ENCODE measurements at regions not wholly inside any gene's neighbourhood (a gene's known extent, or its start where the extent isn't known, plus 50 kb on each side); places are given as distances from the start of the nearest gene placed in this dataset.

DNA sequence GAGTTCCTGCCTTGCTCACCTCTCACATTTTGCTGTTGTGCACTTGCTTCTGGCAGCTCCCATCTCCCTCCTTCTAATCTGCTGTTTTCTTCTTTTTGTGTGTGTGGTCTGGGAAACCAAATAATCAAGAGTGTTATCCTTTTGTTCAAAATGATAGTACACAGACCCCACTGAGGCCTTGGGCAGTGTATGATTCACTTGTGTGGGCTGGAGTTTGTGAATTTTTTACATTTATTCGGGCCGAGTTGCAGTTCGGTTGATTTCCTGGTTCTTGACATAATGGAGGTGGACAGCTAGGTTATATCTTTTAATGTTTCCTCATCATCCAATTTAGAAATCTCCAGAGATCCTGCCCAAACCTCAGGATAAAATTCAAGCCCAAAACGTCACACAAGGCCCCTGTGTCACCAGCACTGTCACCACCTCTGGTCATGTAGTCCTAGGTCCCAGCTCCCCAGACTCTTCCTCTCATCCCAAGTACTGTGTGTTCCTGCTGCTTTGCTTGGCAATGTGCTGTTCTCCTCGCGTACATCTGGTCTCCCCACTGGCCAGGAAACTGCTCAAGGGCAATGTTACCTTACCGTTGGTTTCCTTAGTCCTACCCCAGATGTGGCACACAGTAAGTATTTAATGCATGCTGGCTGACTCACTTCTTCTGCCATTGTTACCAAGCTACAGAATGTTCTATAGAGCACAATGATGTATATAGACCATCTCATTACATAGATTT, 55.7 kb upstream of the PHACTR2 start:
- Mint-ChIP-seq H3K4me1 (peaks cover 4% of the 10 kb centered on the region), H3K27ac (ENCODE audit: unreplicated experiment) (no peak overlapping the region), H3K36me3 (ENCODE audit: low read depth) (no peaks in the 10 kb centered on the region), H3K4me3 (no peak overlapping the region), H3K9me3 (no peaks in the 10 kb centered on the region), H3K27me3 (ENCODE audit: low read depth) (no peaks in the 10 kb centered on the region)
- DNase-seq (ENCODE audit: low read depth, low spot score) = no peak
- TF ChIP-seq, protein P1, sequence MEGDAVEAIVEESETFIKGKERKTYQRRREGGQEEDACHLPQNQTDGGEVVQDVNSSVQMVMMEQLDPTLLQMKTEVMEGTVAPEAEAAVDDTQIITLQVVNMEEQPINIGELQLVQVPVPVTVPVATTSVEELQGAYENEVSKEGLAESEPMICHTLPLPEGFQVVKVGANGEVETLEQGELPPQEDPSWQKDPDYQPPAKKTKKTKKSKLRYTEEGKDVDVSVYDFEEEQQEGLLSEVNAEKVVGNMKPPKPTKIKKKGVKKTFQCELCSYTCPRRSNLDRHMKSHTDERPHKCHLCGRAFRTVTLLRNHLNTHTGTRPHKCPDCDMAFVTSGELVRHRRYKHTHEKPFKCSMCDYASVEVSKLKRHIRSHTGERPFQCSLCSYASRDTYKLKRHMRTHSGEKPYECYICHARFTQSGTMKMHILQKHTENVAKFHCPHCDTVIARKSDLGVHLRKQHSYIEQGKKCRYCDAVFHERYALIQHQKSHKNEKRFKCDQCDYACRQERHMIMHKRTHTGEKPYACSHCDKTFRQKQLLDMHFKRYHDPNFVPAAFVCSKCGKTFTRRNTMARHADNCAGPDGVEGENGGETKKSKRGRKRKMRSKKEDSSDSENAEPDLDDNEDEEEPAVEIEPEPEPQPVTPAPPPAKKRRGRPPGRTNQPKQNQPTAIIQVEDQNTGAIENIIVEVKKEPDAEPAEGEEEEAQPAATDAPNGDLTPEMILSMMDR (conservative IDR thresholded peaks at IDR 0.05) = no peak

- H3K27ac Mint-ChIP-seq (ENCODE audit: unreplicated experiment) = no peak overlapping the region
- no peaks in the 10 kb centered on the region for H3K36me3 Mint-ChIP-seq (ENCODE audit: low read depth)
- H3K4me1 Mint-ChIP-seq = peaks cover 4% of the 10 kb centered on the region
- TF ChIP-seq, protein P1 (conservative IDR thresholded peaks at IDR 0.05) = no peak
- no peak for DNase-seq (ENCODE audit: low read depth, low spot score)
- H3K9me3 Mint-ChIP-seq = no peaks in the 10 kb centered on the region
- H3K27me3 Mint-ChIP-seq (ENCODE audit: low read depth) = no peaks in the 10 kb centered on the region
- no peak overlapping the region for H3K4me3 Mint-ChIP-seq
Observed at GRCh38 chr6:143621159-143621873, 56.4 kb upstream of the PHACTR2 start.

GRCh38 chr6:143620447-143620846, 57.3 kb upstream of the PHACTR2 start:
- Mint-ChIP-seq H3K27me3 (ENCODE audit: low read depth) (no peaks in the 10 kb centered on the region), H3K27ac (ENCODE audit: unreplicated experiment) (no peak overlapping the region), H3K4me1 (peaks cover 4% of the 10 kb centered on the region), H3K4me3 (no peak overlapping the region), H3K36me3 (ENCODE audit: low read depth) (no peaks in the 10 kb centered on the region), H3K9me3 (no peaks in the 10 kb centered on the region)
- TF ChIP-seq, protein P1 (conservative IDR thresholded peaks at IDR 0.05) = no peak
- no peak for DNase-seq (ENCODE audit: low read depth, low spot score)

DNA sequence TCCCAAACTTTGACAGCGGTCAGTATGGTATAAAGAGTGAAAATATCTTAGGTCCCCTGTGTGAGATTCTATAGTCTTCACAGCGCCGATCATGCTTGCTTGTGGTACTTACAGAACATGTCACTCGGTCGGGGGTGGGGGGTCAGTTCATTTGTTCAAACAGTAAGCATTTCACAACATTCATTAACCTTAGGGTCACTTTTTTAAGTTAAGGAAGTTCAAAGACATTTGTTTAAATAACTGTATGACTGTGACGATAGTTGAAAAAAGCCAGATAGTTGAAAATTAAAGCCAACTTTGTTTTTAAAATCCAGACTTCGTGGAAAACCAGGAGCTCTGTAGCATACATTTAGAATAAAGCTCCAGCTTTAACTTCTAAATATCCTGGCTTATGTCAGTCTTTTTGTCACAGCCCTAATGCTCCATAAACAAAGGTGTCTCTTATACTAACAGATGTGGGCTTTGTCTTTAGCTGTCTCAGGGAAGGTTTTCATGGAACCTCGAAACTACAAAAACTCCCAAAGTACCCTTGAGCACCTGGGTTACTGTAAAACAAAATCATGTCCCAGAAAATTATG, 57.9 kb upstream of the PHACTR2 start:
- H3K4me3 Mint-ChIP-seq = no peak overlapping the region
- H3K9me3 Mint-ChIP-seq = no peaks in the 10 kb centered on the region
- TF ChIP-seq, protein P1 (conservative IDR thresholded peaks at IDR 0.05) = no peak
- H3K36me3 Mint-ChIP-seq (ENCODE audit: low read depth) = no peaks in the 10 kb centered on the region
- no peaks in the 10 kb centered on the region for H3K27me3 Mint-ChIP-seq (ENCODE audit: low read depth)
- peaks cover 4% of the 10 kb centered on the region for H3K4me1 Mint-ChIP-seq
- H3K27ac Mint-ChIP-seq (ENCODE audit: unreplicated experiment) = no peak overlapping the region
- no peak for DNase-seq (ENCODE audit: low read depth, low spot score)

DNA sequence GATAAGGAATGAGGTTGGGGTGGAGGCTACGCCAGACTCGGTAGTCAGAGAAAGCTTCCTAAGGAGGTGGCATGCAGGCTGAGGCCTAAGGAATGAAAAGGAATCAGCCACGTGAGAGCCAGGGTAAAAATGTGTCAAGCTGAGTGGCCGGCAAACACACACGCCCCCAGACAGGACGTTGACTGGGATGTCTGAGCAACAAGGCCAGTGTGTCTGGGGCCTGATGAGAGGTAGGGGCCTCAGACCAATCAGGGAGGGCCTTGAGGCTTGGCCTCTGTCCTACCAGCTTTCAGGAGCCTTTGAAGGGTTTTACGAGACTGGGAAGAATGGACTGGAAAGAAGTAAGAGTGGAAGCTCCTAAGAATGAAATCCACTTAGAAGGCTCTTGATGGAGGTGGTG, 61.0 kb upstream of the PHACTR2 start:
- Mint-ChIP-seq H3K27me3 (ENCODE audit: low read depth) (no peaks in the 10 kb centered on the region), H3K9me3 (no peaks in the 10 kb centered on the region), H3K27ac (ENCODE audit: unreplicated experiment) (no peak overlapping the region), H3K4me1 (peaks cover 4% of the 10 kb centered on the region), H3K36me3 (ENCODE audit: low read depth) (no peaks in the 10 kb centered on the region), H3K4me3 (no peak overlapping the region)
- TF ChIP-seq, protein P1 (conservative IDR thresholded peaks at IDR 0.05) = no peak
- no peak for DNase-seq (ENCODE audit: low read depth, low spot score)

Measured in neural crest cell (in vitro differentiated cells).